MCF 10A (cell line): ENCODE measurements at regions not wholly inside any gene's neighbourhood (a gene's known extent, or its start where the extent isn't known, plus 50 kb on each side); places are given as distances from the start of the nearest gene placed in this dataset.

ENCODE experiments used
- BruUV-seq: library from RNA; stranded (reverse); fragments of 400-500 nt; replicated peaks from 2 replicates; lab custom pipeline; 2021; lab: Mats Ljungman, UMichigan
- CTCF ChIA-PET: fragments of 300-600 bp; sonication (Branson Sonifier 250); formaldehyde crosslinking; extraction: SDS; loops from one replicate; lab custom pipeline; 2021; ENCODE audit warnings: antibody characterized with exemption, inconsistent platforms; lab: Yijun Ruan, JAX
- POLR2A ChIA-PET: fragments of 300-600, 350-650 bp; sonication (Branson Sonifier 250); formaldehyde crosslinking; extraction: SDS; loops from one replicate; lab custom pipeline; 2020; ENCODE audit warnings: antibody characterized with exemption, inconsistent platforms; lab: Yijun Ruan, JAX
- DNase-seq: peaks from one replicate; pipeline ENCODE4 v3.0.0-alpha.2; 2018; ENCODE audit not compliant: unreplicated experiment
- H3K27ac Mint-ChIP-seq: one replicate; pipeline ENCODE4 v1.8.0; 2022; ENCODE audit warnings: mild to moderate bottlenecking, low read depth, mixed read lengths; ENCODE audit not compliant: unreplicated experiment
- H3K27me3 Mint-ChIP-seq: one replicate; pipeline ENCODE4 v1.8.0; 2022; ENCODE audit warnings: mixed read lengths; ENCODE audit not compliant: insufficient read depth, unreplicated experiment
- H3K36me3 Mint-ChIP-seq: one replicate; pipeline ENCODE4 v1.8.0; 2022; ENCODE audit warnings: mild to moderate bottlenecking, moderate library complexity, mixed read lengths; ENCODE audit not compliant: insufficient read depth, unreplicated experiment
- H3K4me1 Mint-ChIP-seq: one replicate; pipeline ENCODE4 v1.8.0; 2022; ENCODE audit warnings: mixed read lengths; ENCODE audit not compliant: insufficient read depth, unreplicated experiment
- H3K4me3 Mint-ChIP-seq: one replicate; pipeline ENCODE4 v1.8.0; 2022; ENCODE audit warnings: mild to moderate bottlenecking, moderate library complexity, mixed read lengths; ENCODE audit not compliant: unreplicated experiment
- H3K9me3 Mint-ChIP-seq: one replicate; pipeline ENCODE4 v1.8.0; 2022; ENCODE audit warnings: mixed read lengths; ENCODE audit not compliant: unreplicated experiment
- CTCF ChIP-seq: fragments of 200-600 bp; IDR thresholded peaks from one replicate; pipeline ENCODE4 v1.8.0; 2022; ENCODE audit warnings: antibody characterized with exemption, mild to moderate bottlenecking; ENCODE audit not compliant: unreplicated experiment
- intact Hi-C: fragments of 100-400 bp; cut with micrococcal nuclease; formaldehyde crosslinking; loops from 2 replicates; pipeline ENCODE4 v1.14.1; 2022

GRCh38 chr6:8574749-8575468 is 139.6 kb upstream of the SLC35B3 start:
- ChIA-PET POLR2A (interaction anchor here (0.6 kb wide), 1 partner anchor 1840 kb away, joined by 5 read pairs; the partner anchor contains the start of gene TFAP2A), CTCF (interaction anchor here (0.7 kb wide), 2 partner anchors 28 to 1865 kb away, joined by 3 read pairs; no protein-coding TSS in a partner anchor)
- intact Hi-C loops, result no loop called here
- Mint-ChIP-seq H3K27me3 (no peaks in the 10 kb centered on the region), H3K27ac (no peak overlapping the region), H3K4me1 (peaks cover 6% of the 10 kb centered on the region), H3K9me3 (no peaks in the 10 kb centered on the region), H3K4me3 (no peak overlapping the region), H3K36me3 (no peaks in the 10 kb centered on the region)
- no TSS peak for BruUV-seq
- TF ChIP-seq CTCF, result no peak
- no peak for DNase-seq

- Mint-ChIP-seq H3K4me1 (peaks cover 3% of the 10 kb centered on the region), H3K9me3 (no peaks in the 10 kb centered on the region), H3K27me3 (no peaks in the 10 kb centered on the region), H3K27ac (no peak overlapping the region), H3K36me3 (no peaks in the 10 kb centered on the region), H3K4me3 (no peak overlapping the region)
- no TSS peak for BruUV-seq
- CTCF ChIA-PET, result no interaction called here
- intact Hi-C loops, result no loop called here
- DNase-seq, result no peak
- TF ChIP-seq CTCF, result no peak
- POLR2A ChIA-PET, result interaction anchor here (0.6 kb wide), 1 partner anchor 1840 kb away, joined by 5 read pairs; the partner anchor contains the start of gene TFAP2A
These were observed 139.0 kb upstream of the SLC35B3 start for GRCh38 chr6:8574311-8574710.

- no peak for TF ChIP-seq CTCF
- Mint-ChIP-seq H3K36me3 (no peaks in the 10 kb centered on the region), H3K4me3 (no peak overlapping the region), H3K27ac (no peak overlapping the region), H3K4me1 (no peaks in the 10 kb centered on the region), H3K27me3 (no peaks in the 10 kb centered on the region), H3K9me3 (no peaks in the 10 kb centered on the region)
- DNase-seq, result no peak
- intact Hi-C loops, result no loop called here
- BruUV-seq, result no TSS peak
- ChIA-PET CTCF (interaction anchor here (0.6 kb wide), 2 partner anchors 21 to 598 kb away, joined by 3 to 4 read pairs; no protein-coding TSS in a partner anchor), POLR2A (no interaction called here)
These were observed 135.0 kb upstream of the SLC35B3 start for GRCh38 chr6:8570256-8570920.

GRCh38 chr6:8562125-8562524 is 126.8 kb upstream of the SLC35B3 start:
- CTCF ChIA-PET, result interaction anchor here (0.5 kb wide), 1 partner anchor 1562 kb away, joined by 3 read pairs; no protein-coding TSS in a partner anchor
- Mint-ChIP-seq H3K4me3 (no peak overlapping the region), H3K36me3 (no peaks in the 10 kb centered on the region), H3K4me1 (peaks cover 3% of the 10 kb centered on the region), H3K27ac (no peak overlapping the region), H3K9me3 (no peaks in the 10 kb centered on the region), H3K27me3 (no peaks in the 10 kb centered on the region)
- no peak for TF ChIP-seq CTCF
- intact Hi-C loops, result no loop called here
- POLR2A ChIA-PET, result no interaction called here
- no TSS peak for BruUV-seq
- DNase-seq, result no peak
